PC-9 (cell line): ENCODE measurements at regions not wholly inside any gene's neighbourhood (a gene's known extent, or its start where the extent isn't known, plus 50 kb on each side); places are given as distances from the start of the nearest gene placed in this dataset.

Experiments
- BruUV-seq: library from RNA; stranded (reverse); fragments of 400-500 nt; replicated peaks from 2 replicates; lab custom pipeline; 2021; lab: Mats Ljungman, UMichigan
- CTCF ChIA-PET: fragments of 300-600 bp; sonication (Branson Sonifier 250); formaldehyde crosslinking; loops from one replicate; lab custom pipeline; 2022; ENCODE audit warnings: antibody characterized with exemption; lab: Charles Lee
- POLR2A ChIA-PET: fragments of 300-600 bp; sonication (Branson Sonifier 250); formaldehyde crosslinking; loops from one replicate; lab custom pipeline; 2022; ENCODE audit warnings: antibody characterized with exemption; ENCODE audit not compliant: unreplicated experiment; lab: Charles Lee
- DNase-seq, 2 experiments: peaks; one replicate each; pipeline versions ENCODE4 v3.0.0 to v3.0.0-alpha.2; 2015 to 2022; ENCODE audit warnings: mixed read lengths in 1 of 2
- H2AFZ ChIP-seq: fragments of 200-600 bp; sonication (generic); 2 replicates; pipeline ENCODE4 v1.8.1; 2017; ENCODE audit warnings: antibody characterized with exemption
- H3F3A ChIP-seq: fragments of 200-600 bp; sonication (generic); 2 replicates; pipeline ENCODE4 v1.8.1; 2017; ENCODE audit warnings: antibody characterized with exemption, mild to moderate bottlenecking, low read depth; ENCODE audit not compliant: insufficient read depth
- H3K27ac ChIP-seq: fragments of 200-600 bp; sonication (generic); 2 replicates; pipeline ENCODE4 v1.6.1; 2016; ENCODE audit warnings: mixed run types
- H3K27me3 ChIP-seq: fragments of 200-600 bp; sonication (generic); 2 replicates; pipeline ENCODE4 v1.6.1; 2016; ENCODE audit warnings: low read depth, mixed run types; ENCODE audit not compliant: insufficient read depth
- H3K36me3 ChIP-seq: fragments of 200-600 bp; sonication (generic); 2 replicates; pipeline ENCODE4 v1.6.1; 2016; ENCODE audit warnings: low read depth, mixed run types
- H3K4me1 ChIP-seq: fragments of 200-600 bp; sonication (generic); replicated peaks from 2 replicates; pipeline ENCODE4 v1.6.1; 2016; ENCODE audit warnings: mixed run types; ENCODE audit not compliant: insufficient read depth
- H3K4me2 ChIP-seq: fragments of 200-600 bp; sonication (generic); 2 replicates; pipeline ENCODE4 v1.6.1; 2017; ENCODE audit warnings: mixed run types
- H3K4me3 ChIP-seq: fragments of 200-600 bp; sonication (generic); 2 replicates; pipeline ENCODE4 v1.6.1; 2016; ENCODE audit warnings: mixed run types
- H3K79me2 ChIP-seq: fragments of 200-600 bp; sonication (generic); 2 replicates; pipeline ENCODE4 v1.6.1; 2017; ENCODE audit warnings: low read depth, mixed run types
- H3K9me2 ChIP-seq: fragments of 200-600 bp; sonication (generic); 2 replicates; pipeline ENCODE4 v1.8.1; 2017; ENCODE audit warnings: mild to moderate bottlenecking; ENCODE audit not compliant: insufficient read depth
- H3K9me3 ChIP-seq: fragments of 200-600 bp; sonication (generic); 2 replicates; pipeline ENCODE4 v1.8.1; 2016; ENCODE audit warnings: low read depth; ENCODE audit not compliant: insufficient read depth
- H4K20me1 ChIP-seq: fragments of 200-600 bp; sonication (generic); 2 replicates; pipeline ENCODE4 v1.8.1; 2017; ENCODE audit not compliant: insufficient read depth
- CTCF ChIP-seq: fragments of 200-600 bp; sonication (generic); conservative IDR thresholded peaks from 2 replicates; pipeline ENCODE4 v1.6.1; 2017; ENCODE audit warnings: mixed run types, antibody characterized with exemption, mild to moderate bottlenecking, moderate library complexity
- EZH2 ChIP-seq: fragments of 200-600 bp; sonication (generic); IDR thresholded peaks from 2 replicates; pipeline ENCODE4 v1.8.0; 2017; ENCODE audit warnings: antibody characterized with exemption, low read depth
- intact Hi-C: fragments of 100-400 bp; cut with micrococcal nuclease; formaldehyde crosslinking; loops from one replicate; pipeline ENCODE4 v1.10.0; 2022; ENCODE audit not compliant: unreplicated experiment

DNA sequence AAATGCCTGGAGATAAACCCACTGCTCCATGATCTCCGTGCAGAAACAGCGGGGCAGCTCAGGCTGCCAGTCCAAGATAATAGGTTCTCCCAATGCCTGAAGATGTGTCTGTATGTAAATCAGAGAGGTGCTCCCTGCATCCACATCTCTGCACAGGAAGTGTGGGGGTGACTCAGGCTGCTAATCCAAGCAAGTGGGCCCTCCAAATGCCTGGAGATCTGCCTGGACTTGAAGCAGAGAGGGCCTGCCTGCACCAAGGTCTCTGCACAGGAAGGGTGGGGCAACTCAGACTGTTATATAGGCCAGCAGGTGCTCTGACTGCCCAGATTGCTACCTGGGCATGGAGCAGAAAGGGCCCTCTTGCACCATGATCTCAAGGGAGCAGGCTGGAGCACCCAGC lies 504.7 kb downstream of the LRFN5 start:
- Histone ChIP-seq H3K79me2 (no peaks in the 10 kb centered on the region), H3K36me3 (no peaks in the 10 kb centered on the region), H3K27ac (no peak overlapping the region), H3K9me3 (no peaks in the 10 kb centered on the region; the same call in 1 of the 2 replicates), H3K4me3 (no peak overlapping the region), H3K4me2 (no peak overlapping the region), H3K4me1 (no peaks in the 10 kb centered on the region), H3F3A (no peaks in the 10 kb centered on the region), H3K9me2 (no peaks in the 10 kb centered on the region), H4K20me1 (no peaks in the 10 kb centered on the region), H3K27me3 (no peaks in the 10 kb centered on the region), H2AFZ (no peak overlapping the region)
- POLR2A ChIA-PET, result no interaction called here
- BruUV-seq, result no TSS peak
- intact Hi-C loops, result no loop called here
- no peak for TF ChIP-seq EZH2
- TF ChIP-seq CTCF, result no peak
- CTCF ChIA-PET, result no interaction called here
- DNase-seq, result no peak

- intact Hi-C loops, result no loop called here
- H3K27ac ChIP-seq, result no peak overlapping the region
- H3K9me2 ChIP-seq, result no peaks in the 10 kb centered on the region
- H3K4me2 ChIP-seq, result no peak overlapping the region
- ChIA-PET POLR2A (no interaction called here), CTCF (no interaction called here)
- no peak for DNase-seq
- H2AFZ ChIP-seq, result no peak overlapping the region
- H3K9me3 ChIP-seq, result no peaks in the 10 kb centered on the region; the same call in 1 of the 2 replicates
- H3K36me3 ChIP-seq, result no peaks in the 10 kb centered on the region
- H4K20me1 ChIP-seq, result no peaks in the 10 kb centered on the region
- H3K79me2 ChIP-seq, result no peaks in the 10 kb centered on the region
- no peaks in the 10 kb centered on the region for H3K27me3 ChIP-seq
- no TSS peak for BruUV-seq
- no peaks in the 10 kb centered on the region for H3K4me1 ChIP-seq
- H3F3A ChIP-seq, result no peaks in the 10 kb centered on the region
- no peak overlapping the region for H3K4me3 ChIP-seq
- TF ChIP-seq EZH2 (no peak), CTCF (peak; percentile 70)
These were observed 503.5 kb downstream of the LRFN5 start for GRCh38 chr14:42110167-42110566.

DNA sequence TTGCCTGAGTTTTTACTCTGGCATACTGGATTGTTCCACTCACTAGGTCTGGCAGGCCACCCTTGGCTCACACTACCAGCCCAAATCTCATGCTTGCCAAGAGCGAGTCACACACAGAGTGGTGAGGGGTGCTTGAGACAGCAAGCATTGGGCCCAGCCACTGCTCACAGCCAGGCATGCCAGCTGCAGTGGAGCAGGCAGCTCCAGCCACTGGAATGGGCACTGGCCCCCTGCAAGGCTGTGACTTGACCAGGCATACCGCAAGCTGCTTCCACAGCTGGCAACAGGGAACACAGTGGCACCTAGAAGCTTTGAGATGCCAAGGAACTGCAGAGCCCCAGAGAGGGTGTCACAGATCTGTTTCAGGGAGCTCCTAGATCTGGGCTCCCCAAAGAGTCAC lies 488.5 kb downstream of the LRFN5 start:
- POLR2A ChIA-PET, result no interaction called here
- BruUV-seq, result no TSS peak
- Histone ChIP-seq H3K4me2 (no peak overlapping the region), H3K27me3 (no peaks in the 10 kb centered on the region), H4K20me1 (no peaks in the 10 kb centered on the region), H3K4me1 (no peaks in the 10 kb centered on the region), H3K79me2 (no peaks in the 10 kb centered on the region), H2AFZ (no peak overlapping the region), H3K36me3 (no peaks in the 10 kb centered on the region), H3K4me3 (no peak overlapping the region), H3F3A (no peaks in the 10 kb centered on the region), H3K9me3 (no peaks in the 10 kb centered on the region), H3K9me2 (0 out of 2 replicates have a peak, but pooled peaks cover 3% of the 10 kb centered on the region), H3K27ac (no peak overlapping the region)
- intact Hi-C loops, result no loop called here
- DNase-seq, result no peak
- TF ChIP-seq EZH2 (no peak), CTCF (no peak)
- CTCF ChIA-PET, result no interaction called here
